Esophagus muscularis mucosa (tissue), 4 donors: ENCODE measurements at regions not wholly inside any gene's neighbourhood (a gene's known extent, or its start where the extent isn't known, plus 50 kb on each side); places are given as distances from the start of the nearest gene placed in this dataset.

Experiments used
- EP300 ChIP-seq: sonication (generic); formaldehyde crosslinking; IDR thresholded peaks from one replicate; pipeline ENCODE4 v1.6.1; 2017; ENCODE audit warnings: antibody characterized with exemption
- POLR2A ChIP-seq: fragments of 450-650 bp; IDR thresholded peaks from one replicate; pipeline ENCODE4 v1.6.1; 2017; ENCODE audit warnings: antibody characterized with exemption, moderate library complexity, mild to moderate bottlenecking, low read depth
- POLR2AphosphoS5 ChIP-seq, 2 donors: sonication (generic); formaldehyde crosslinking; IDR thresholded peaks; one replicate each; pipeline ENCODE4 v1.6.1; 2017; ENCODE audit warnings: antibody characterized with exemption in 2 of 2
- TF ChIP-seq, protein P1 (sequence below), 3 experiments: fragments of 200-600 bp in 2 of 3; fragments of 450-650 bp in 1 of 3; sonication (generic) in 2 of 3; IDR thresholded peaks; one replicate each; pipeline ENCODE4 v1.5.1; 2017 to 2019; ENCODE audit warnings: antibody characterized with exemption in 3 of 3, mild to moderate bottlenecking in 2 of 3, moderate library complexity in 1 of 3

DNA sequence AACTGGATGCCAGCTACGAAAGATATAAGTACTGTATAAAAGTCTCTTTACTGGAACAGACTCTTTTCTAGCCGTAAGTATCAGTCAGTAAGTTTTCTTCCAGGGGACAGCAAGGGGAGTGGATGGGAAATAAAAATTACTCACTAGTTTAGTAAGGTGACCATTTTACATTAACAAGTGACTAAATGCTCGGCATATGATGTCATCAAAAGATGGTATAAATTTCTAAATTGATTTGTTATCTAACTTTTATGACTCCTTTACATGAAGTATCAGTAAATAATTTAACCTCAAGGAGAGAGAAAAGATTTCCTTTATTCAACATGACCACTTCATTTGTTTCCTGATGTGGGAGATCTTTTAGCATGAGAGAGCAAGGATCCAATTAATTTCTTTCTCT lies 859.0 kb upstream of the LRRTM1 start:
- TF ChIP-seq POLR2A: no peak
- TF ChIP-seq, protein P1, sequence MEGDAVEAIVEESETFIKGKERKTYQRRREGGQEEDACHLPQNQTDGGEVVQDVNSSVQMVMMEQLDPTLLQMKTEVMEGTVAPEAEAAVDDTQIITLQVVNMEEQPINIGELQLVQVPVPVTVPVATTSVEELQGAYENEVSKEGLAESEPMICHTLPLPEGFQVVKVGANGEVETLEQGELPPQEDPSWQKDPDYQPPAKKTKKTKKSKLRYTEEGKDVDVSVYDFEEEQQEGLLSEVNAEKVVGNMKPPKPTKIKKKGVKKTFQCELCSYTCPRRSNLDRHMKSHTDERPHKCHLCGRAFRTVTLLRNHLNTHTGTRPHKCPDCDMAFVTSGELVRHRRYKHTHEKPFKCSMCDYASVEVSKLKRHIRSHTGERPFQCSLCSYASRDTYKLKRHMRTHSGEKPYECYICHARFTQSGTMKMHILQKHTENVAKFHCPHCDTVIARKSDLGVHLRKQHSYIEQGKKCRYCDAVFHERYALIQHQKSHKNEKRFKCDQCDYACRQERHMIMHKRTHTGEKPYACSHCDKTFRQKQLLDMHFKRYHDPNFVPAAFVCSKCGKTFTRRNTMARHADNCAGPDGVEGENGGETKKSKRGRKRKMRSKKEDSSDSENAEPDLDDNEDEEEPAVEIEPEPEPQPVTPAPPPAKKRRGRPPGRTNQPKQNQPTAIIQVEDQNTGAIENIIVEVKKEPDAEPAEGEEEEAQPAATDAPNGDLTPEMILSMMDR (IDR thresholded peaks at IDR 0.05): no peak
- no peak for TF ChIP-seq EP300
- no peak for TF ChIP-seq POLR2AphosphoS5 (IDR thresholded peaks at IDR 0.05)
